ENCODE measurements at regions not wholly inside any gene's neighbourhood (a gene's known extent, or its start where the extent isn't known, plus 50 kb on each side); places are given as distances from the start of the nearest gene placed in this dataset.

DNA sequence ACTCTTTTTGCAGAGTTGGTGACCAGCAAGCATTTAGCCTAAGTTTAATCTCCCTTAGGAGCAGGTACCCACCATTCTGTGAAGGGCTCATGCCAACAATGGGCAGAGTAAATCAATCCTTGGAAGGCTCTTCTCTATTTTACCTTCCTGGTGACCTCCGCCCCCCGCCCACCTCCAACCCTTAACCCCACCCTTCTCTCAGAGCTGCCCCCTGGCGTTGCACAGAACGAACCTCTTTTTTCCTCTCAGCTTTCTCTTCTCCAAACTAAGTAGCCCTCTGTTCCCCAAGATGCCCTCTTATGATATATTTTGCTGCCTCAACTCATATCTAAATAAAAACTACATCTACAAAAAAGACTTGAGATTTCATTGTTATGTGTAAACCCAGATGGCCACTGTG, 186.8 kb downstream of the SEC16B start:
- H3K9me2 ChIP-seq (replicated peaks; ENCODE audit: insufficient read depth, low read length) = no peaks in the 10 kb centered on the region; the same call in 1 of the 2 replicates
- H4K20me1 ChIP-seq (ENCODE audit: low read depth, low read length) = no peaks in the 10 kb centered on the region
- no peaks in the 10 kb centered on the region for H3K79me2 ChIP-seq (ENCODE audit: insufficient read depth, low read length)
- H3K27me3 ChIP-seq (ENCODE audit: low read length) = no peaks in the 10 kb centered on the region
- no peaks in the 10 kb centered on the region for H3K36me3 ChIP-seq (ENCODE audit: low read length)
- H3F3A ChIP-seq (ENCODE audit: insufficient read depth) = no peaks in the 10 kb centered on the region
- no peak overlapping the region for H3K9ac ChIP-seq (ENCODE audit: low read length)
- no peaks in the 10 kb centered on the region for H3K9me3 ChIP-seq (ENCODE audit: insufficient read depth, low read length)
- no peak overlapping the region for H3K27ac ChIP-seq (ENCODE audit: low read depth, low read length)
- H2AFZ ChIP-seq (ENCODE audit: low read depth, low read length, severe bottlenecking) = no peak overlapping the region
- no peak overlapping the region for H3K4me3 ChIP-seq (ENCODE audit: insufficient read depth, low read length, poor library complexity, severe bottlenecking)
- no peak overlapping the region for H3K4me2 ChIP-seq (ENCODE audit: low read depth, low read length, poor library complexity, severe bottlenecking)
- TF ChIP-seq, protein P1, sequence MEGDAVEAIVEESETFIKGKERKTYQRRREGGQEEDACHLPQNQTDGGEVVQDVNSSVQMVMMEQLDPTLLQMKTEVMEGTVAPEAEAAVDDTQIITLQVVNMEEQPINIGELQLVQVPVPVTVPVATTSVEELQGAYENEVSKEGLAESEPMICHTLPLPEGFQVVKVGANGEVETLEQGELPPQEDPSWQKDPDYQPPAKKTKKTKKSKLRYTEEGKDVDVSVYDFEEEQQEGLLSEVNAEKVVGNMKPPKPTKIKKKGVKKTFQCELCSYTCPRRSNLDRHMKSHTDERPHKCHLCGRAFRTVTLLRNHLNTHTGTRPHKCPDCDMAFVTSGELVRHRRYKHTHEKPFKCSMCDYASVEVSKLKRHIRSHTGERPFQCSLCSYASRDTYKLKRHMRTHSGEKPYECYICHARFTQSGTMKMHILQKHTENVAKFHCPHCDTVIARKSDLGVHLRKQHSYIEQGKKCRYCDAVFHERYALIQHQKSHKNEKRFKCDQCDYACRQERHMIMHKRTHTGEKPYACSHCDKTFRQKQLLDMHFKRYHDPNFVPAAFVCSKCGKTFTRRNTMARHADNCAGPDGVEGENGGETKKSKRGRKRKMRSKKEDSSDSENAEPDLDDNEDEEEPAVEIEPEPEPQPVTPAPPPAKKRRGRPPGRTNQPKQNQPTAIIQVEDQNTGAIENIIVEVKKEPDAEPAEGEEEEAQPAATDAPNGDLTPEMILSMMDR (IDR thresholded peaks at IDR 0.05; ENCODE audit: insufficient read depth, low read length, poor library complexity, severe bottlenecking) = no peak
- TF ChIP-seq EZH2phosphoT487 (conservative IDR thresholded peaks at IDR 0.05; ENCODE audit: low read length) = no peak

DNA sequence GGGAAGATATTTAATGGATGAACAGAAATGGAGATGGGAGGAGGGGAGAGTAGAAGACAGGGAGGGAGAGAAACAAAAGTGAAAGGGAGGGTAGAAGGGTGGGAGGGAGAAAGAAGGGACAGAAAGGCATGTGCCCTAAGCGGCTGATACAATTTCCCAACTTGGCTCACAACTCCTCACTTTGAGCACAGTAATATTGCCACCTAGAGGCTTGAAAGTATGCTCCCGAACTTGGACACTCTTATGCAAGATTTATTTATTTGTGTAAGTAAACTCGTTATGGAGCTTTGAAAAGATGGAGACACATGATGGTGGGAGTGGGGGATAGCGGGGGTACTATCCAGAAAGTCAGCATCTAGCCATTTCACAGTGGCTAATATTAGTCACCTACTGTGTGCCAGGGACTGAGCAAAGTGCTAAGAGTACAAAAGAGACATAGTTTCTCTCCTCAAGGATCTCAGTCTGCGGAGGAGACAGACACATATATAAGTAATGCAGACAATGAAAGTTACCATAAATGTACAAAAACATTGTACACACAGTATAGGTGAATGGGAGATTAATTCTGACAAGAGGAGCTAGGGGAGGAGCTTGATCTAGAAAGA, 189.7 kb downstream of the SEC16B start:
- no peaks in the 10 kb centered on the region for H3F3A ChIP-seq (ENCODE audit: insufficient read depth)
- H3K9me3 ChIP-seq (ENCODE audit: insufficient read depth, low read length) = no peaks in the 10 kb centered on the region
- no peak overlapping the region for H3K9ac ChIP-seq (ENCODE audit: low read length)
- no peaks in the 10 kb centered on the region for H3K36me3 ChIP-seq (ENCODE audit: low read length)
- no peak overlapping the region for H3K27ac ChIP-seq (ENCODE audit: low read depth, low read length)
- no peak for TF ChIP-seq EZH2phosphoT487 (conservative IDR thresholded peaks at IDR 0.05; ENCODE audit: low read length)
- TF ChIP-seq, protein P1 (IDR thresholded peaks at IDR 0.05; ENCODE audit: insufficient read depth, low read length, poor library complexity, severe bottlenecking) = peak; percentile 29
- H3K4me3 ChIP-seq (ENCODE audit: insufficient read depth, low read length, poor library complexity, severe bottlenecking) = no peak overlapping the region
- no peak overlapping the region for H3K4me2 ChIP-seq (ENCODE audit: low read depth, low read length, poor library complexity, severe bottlenecking)
- H2AFZ ChIP-seq (ENCODE audit: low read depth, low read length, severe bottlenecking) = no peak overlapping the region
- no peaks in the 10 kb centered on the region for H4K20me1 ChIP-seq (ENCODE audit: low read depth, low read length)
- H3K79me2 ChIP-seq (ENCODE audit: insufficient read depth, low read length) = no peaks in the 10 kb centered on the region
- H3K27me3 ChIP-seq (ENCODE audit: low read length) = no peaks in the 10 kb centered on the region
- H3K9me2 ChIP-seq (replicated peaks; ENCODE audit: insufficient read depth, low read length) = no peaks in the 10 kb centered on the region

DNA sequence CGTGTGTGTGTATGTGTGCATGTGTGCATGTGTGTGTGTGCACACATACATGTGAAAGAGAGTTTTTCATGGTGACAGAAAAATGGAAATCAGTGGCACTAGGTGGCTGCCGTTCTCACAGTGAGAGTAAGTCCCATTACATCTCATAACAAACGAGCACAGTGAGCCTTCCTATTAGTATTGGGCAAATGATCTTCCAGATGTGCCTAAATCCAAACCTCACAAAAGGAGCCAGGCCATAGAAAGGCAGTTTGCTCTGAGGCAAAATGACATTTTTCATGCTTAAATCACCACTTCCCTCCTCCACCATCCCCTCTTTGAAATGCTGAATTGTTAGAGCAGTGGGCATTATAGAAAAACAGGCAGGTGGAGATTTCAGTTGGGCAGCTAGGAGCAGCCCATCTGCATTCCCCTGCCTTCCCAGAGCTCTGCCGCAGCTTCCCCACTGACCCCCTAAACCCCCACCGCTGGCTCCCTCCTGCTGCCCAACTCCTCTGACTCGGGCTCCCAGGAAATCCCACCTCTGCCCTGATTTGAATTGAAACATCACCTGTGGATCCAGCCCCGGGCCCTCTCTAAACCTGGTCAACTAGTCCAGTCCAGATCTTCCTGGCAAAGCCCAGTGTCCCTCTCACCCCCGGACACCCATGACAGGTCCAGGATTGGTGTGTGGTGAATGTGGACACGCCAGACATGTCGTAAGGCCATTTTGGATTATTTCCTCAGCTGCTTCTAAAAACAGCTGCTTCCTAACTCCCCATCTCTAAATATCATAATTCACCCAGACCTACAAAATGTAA, 190.5 kb downstream of the SEC16B start:
- no peaks in the 10 kb centered on the region for H4K20me1 ChIP-seq (ENCODE audit: low read depth, low read length)
- no peaks in the 10 kb centered on the region for H3K36me3 ChIP-seq (ENCODE audit: low read length)
- no peaks in the 10 kb centered on the region for H3K9me2 ChIP-seq (replicated peaks; ENCODE audit: insufficient read depth, low read length)
- H3K79me2 ChIP-seq (ENCODE audit: insufficient read depth, low read length) = no peaks in the 10 kb centered on the region
- no peaks in the 10 kb centered on the region for H3F3A ChIP-seq (ENCODE audit: insufficient read depth)
- H2AFZ ChIP-seq (ENCODE audit: low read depth, low read length, severe bottlenecking) = no peak overlapping the region
- no peak overlapping the region for H3K4me2 ChIP-seq (ENCODE audit: low read depth, low read length, poor library complexity, severe bottlenecking)
- no peaks in the 10 kb centered on the region for H3K27me3 ChIP-seq (ENCODE audit: low read length)
- H3K9ac ChIP-seq (ENCODE audit: low read length) = no peak overlapping the region
- H3K27ac ChIP-seq (ENCODE audit: low read depth, low read length) = no peak overlapping the region
- TF ChIP-seq, protein P1 (IDR thresholded peaks at IDR 0.05; ENCODE audit: insufficient read depth, low read length, poor library complexity, severe bottlenecking) = no peak
- TF ChIP-seq EZH2phosphoT487 (conservative IDR thresholded peaks at IDR 0.05; ENCODE audit: low read length) = no peak
- no peaks in the 10 kb centered on the region for H3K9me3 ChIP-seq (ENCODE audit: insufficient read depth, low read length)
- no peak overlapping the region for H3K4me3 ChIP-seq (ENCODE audit: insufficient read depth, low read length, poor library complexity, severe bottlenecking)

Measured in SU-DHL-6 (cell line).